A673 (cell line): ENCODE measurements at regions not wholly inside any gene's neighbourhood (a gene's known extent, or its start where the extent isn't known, plus 50 kb on each side); places are given as distances from the start of the nearest gene placed in this dataset.

ENCODE experiments used
- EZH2 ChIP-seq: fragments of 200-600 bp; sonication (generic); IDR thresholded peaks from 2 replicates; pipeline ENCODE4 v1.6.1; 2017; ENCODE audit warnings: borderline replicate concordance, low read depth, mild to moderate bottlenecking, mixed read lengths, antibody characterized with exemption, low read length; ENCODE audit not compliant: poor library complexity, severe bottlenecking
- TF ChIP-seq, protein P1 (sequence below): fragments of 300-800, 200-600 bp; sonication (generic); conservative IDR thresholded peaks from 2 replicates; pipeline ENCODE4 v1.5.1; 2017; ENCODE audit warnings: low read depth, mild to moderate bottlenecking, antibody characterized with exemption, low read length, moderate library complexity, mixed read lengths

DNA sequence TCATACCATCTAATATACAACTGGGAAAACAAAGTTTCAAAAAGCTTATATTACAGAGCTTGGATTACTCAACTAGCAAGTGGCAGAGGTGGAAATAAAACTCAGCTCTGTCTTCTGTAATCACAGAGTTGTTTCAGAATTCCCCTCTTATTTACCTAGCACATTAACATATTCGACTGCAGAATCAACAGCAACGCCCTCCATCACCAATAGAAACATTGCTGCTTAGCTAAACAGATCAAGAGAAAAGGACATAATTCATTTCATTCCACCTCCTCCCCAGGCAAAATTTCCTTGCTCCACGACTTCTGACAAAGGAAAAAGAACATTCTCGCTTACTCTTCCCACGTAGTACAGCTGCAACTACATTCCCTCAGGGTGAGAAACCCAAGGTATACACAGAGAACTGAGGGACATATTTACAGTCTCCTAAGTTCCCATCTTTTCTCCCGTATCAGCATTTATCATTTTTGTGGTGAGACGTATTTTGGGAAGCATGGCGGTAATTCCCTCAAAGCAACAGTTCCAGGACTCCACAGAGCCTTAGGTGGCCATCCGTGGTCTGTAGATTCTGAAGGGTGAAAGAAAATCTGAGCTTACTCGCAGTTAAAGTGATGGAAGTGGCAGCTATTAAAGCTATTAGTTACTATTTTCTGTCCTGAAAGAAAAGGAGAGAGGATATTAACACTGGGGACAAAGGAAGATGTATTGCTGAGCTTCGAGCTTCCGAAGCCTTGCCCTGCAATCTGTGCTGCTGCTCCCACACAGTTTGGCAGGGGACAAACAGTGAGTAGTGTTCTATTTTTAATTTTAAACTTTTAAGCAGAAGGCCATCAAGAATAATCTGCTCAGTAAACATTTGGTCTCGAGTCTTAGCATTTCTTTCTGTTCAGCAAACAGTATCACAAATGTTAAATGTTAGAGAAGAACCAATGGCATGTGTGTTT, 1296.2 kb downstream of the CDH8 start:
- TF ChIP-seq, protein P1, sequence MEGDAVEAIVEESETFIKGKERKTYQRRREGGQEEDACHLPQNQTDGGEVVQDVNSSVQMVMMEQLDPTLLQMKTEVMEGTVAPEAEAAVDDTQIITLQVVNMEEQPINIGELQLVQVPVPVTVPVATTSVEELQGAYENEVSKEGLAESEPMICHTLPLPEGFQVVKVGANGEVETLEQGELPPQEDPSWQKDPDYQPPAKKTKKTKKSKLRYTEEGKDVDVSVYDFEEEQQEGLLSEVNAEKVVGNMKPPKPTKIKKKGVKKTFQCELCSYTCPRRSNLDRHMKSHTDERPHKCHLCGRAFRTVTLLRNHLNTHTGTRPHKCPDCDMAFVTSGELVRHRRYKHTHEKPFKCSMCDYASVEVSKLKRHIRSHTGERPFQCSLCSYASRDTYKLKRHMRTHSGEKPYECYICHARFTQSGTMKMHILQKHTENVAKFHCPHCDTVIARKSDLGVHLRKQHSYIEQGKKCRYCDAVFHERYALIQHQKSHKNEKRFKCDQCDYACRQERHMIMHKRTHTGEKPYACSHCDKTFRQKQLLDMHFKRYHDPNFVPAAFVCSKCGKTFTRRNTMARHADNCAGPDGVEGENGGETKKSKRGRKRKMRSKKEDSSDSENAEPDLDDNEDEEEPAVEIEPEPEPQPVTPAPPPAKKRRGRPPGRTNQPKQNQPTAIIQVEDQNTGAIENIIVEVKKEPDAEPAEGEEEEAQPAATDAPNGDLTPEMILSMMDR = no peak
- TF ChIP-seq EZH2 = no peak
